Trophoblast cell (in vitro differentiated cells and primary cell): ENCODE measurements at regions not wholly inside any gene's neighbourhood (a gene's known extent, or its start where the extent isn't known, plus 50 kb on each side); places are given as distances from the start of the nearest gene placed in this dataset.

Source experiments
- DNase-seq, 2 donors: peaks; one replicate each; pipeline ENCODE4 v3.0.0-alpha.2; 2016
- H2AFZ ChIP-seq: 2 replicates; pipeline ENCODE4 v1.6.1; 2013; ENCODE audit warnings: low read length, moderate library complexity, mild to moderate bottlenecking; ENCODE audit not compliant: insufficient read depth, poor library complexity
- H2AK5ac ChIP-seq: 2 replicates; pipeline ENCODE4 v1.6.1; 2013; ENCODE audit warnings: mild to moderate bottlenecking, low read length
- H2BK120ac ChIP-seq: 2 replicates; pipeline ENCODE4 v1.6.1; 2013; ENCODE audit warnings: low read length, mild to moderate bottlenecking, moderate library complexity; ENCODE audit not compliant: insufficient read depth, poor library complexity
- H2BK12ac ChIP-seq: 2 replicates; pipeline ENCODE4 v1.6.1; 2013; ENCODE audit warnings: mild to moderate bottlenecking, low read length, moderate library complexity
- H2BK5ac ChIP-seq: 2 replicates; pipeline ENCODE4 v1.6.1; 2013; ENCODE audit warnings: low read length, low read depth, moderate library complexity, mild to moderate bottlenecking; ENCODE audit not compliant: poor library complexity
- H3K14ac ChIP-seq: 2 replicates; pipeline ENCODE4 v1.6.1; 2013; ENCODE audit warnings: mild to moderate bottlenecking, low read length
- H3K18ac ChIP-seq: 2 replicates; pipeline ENCODE4 v1.6.1; 2013; ENCODE audit warnings: mild to moderate bottlenecking, low read length
- H3K23ac ChIP-seq: 2 replicates; pipeline ENCODE4 v1.6.1; 2013; ENCODE audit warnings: low read length
- H3K27ac ChIP-seq: 2 replicates; pipeline ENCODE4 v1.5.1; 2013; ENCODE audit warnings: low read depth, mild to moderate bottlenecking, inconsistent platforms, low read length, moderate library complexity
- H3K27me3 ChIP-seq: 2 replicates; pipeline ENCODE4 v1.6.1; 2013; ENCODE audit warnings: inconsistent platforms, mild to moderate bottlenecking, low read length, moderate library complexity; ENCODE audit not compliant: insufficient read depth
- H3K36me3 ChIP-seq, 2 experiments: 1 replicate in 1 of 2; 2 replicates in 1 of 2; pipeline ENCODE4 v1.6.1; 2013; ENCODE audit warnings: low read length in 2 of 2, mild to moderate bottlenecking in 2 of 2, moderate library complexity in 1 of 2; ENCODE audit not compliant: insufficient read depth in 2 of 2, control insufficient read depth in 1 of 2
- H3K4ac ChIP-seq: 2 replicates; pipeline ENCODE4 v1.6.1; 2013; ENCODE audit warnings: low read depth, mild to moderate bottlenecking, low read length, moderate library complexity
- H3K4me1 ChIP-seq, 2 experiments: 1 replicate in 1 of 2; 2 replicates in 1 of 2; pipeline ENCODE4 v1.6.1; 2013; ENCODE audit warnings: low read length in 2 of 2, mild to moderate bottlenecking in 2 of 2, moderate library complexity in 1 of 2; ENCODE audit not compliant: insufficient read depth in 2 of 2, control insufficient read depth in 1 of 2
- H3K4me2 ChIP-seq: 2 replicates; pipeline ENCODE4 v1.6.1; 2013; ENCODE audit warnings: inconsistent platforms, mild to moderate bottlenecking, low read length, moderate library complexity
- H3K4me3 ChIP-seq: 2 replicates; pipeline ENCODE4 v1.5.1; 2013; ENCODE audit warnings: mild to moderate bottlenecking, low read depth, low read length, inconsistent platforms
- H3K79me1 ChIP-seq: one replicate; pipeline ENCODE4 v1.6.1; 2013; ENCODE audit warnings: low read length
- H3K79me2 ChIP-seq: 2 replicates; pipeline ENCODE4 v1.6.1; 2013; ENCODE audit warnings: low read length, mild to moderate bottlenecking; ENCODE audit not compliant: control insufficient read depth, insufficient read depth, poor library complexity
- H3K9ac ChIP-seq: 2 replicates; pipeline ENCODE4 v1.6.1; 2013; ENCODE audit warnings: mild to moderate bottlenecking, low read length
- H3K9me3 ChIP-seq: 2 replicates; pipeline ENCODE4 v1.6.1; 2013; ENCODE audit warnings: low read depth, mild to moderate bottlenecking, control low read depth, inconsistent platforms, low read length; ENCODE audit not compliant: insufficient read depth
- H4K12ac ChIP-seq: 2 replicates; pipeline ENCODE4 v1.6.1; 2013; ENCODE audit warnings: low read depth, mild to moderate bottlenecking, low read length, moderate library complexity
- H4K8ac ChIP-seq: 2 replicates; pipeline ENCODE4 v1.6.1; 2013; ENCODE audit warnings: low read depth, mild to moderate bottlenecking, low read length, moderate library complexity
- H4K91ac ChIP-seq: one replicate; pipeline ENCODE4 v1.6.1; 2013; ENCODE audit warnings: low read depth, mild to moderate bottlenecking, low read length, moderate library complexity
- WGBS: extraction: QIAGEN DNeasy Blood & Tissue Kit; methylation state at CpG from one replicate; pipeline ENCODE4 v1.1.7; 2013; ENCODE audit warnings: missing lambda C conversion rate; ENCODE audit not compliant: insufficient read length, insufficient coverage; ENCODE audit errors: extremely low coverage; 5-methylcytosine and 5-hydroxymethylcytosine counted together

DNA sequence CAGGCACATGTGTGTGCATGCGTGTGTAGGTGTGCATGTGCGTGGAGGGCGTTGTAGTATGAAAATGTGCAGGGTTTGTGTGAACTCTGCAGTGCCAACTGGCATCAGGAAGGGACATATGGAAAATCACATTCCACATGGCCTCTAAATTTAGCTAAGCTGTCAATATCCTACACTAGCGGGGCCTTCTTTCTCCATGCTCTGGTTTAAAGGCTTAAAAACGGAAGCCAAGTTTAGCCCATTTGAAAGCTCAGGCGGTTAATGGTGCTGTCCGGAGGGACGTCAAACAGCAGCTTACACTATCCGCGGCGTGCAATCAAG lies 144.1 kb upstream of the NOCT start:
- Histone ChIP-seq H2AFZ (no peak overlapping the region), H4K91ac (no peak overlapping the region), H3K79me1 (peaks cover 2% of the 10 kb centered on the region), H3K4me1 (peaks cover 6 to 8% of the 10 kb centered on the region in 2 experiments), H4K8ac (no peak overlapping the region), H3K79me2 (no peaks in the 10 kb centered on the region), H3K4me2 (no peak overlapping the region), H3K36me3 (no peaks in the 10 kb centered on the region), H3K18ac (no peak overlapping the region), H3K27me3 (no peaks in the 10 kb centered on the region), H3K14ac (no peak overlapping the region), H3K9me3 (peaks cover 3% of the 10 kb centered on the region), H2BK120ac (no peak overlapping the region), H3K9ac (no peak overlapping the region), H3K27ac (no peak overlapping the region), H2AK5ac (no peak overlapping the region), H3K4me3 (no peak overlapping the region), H3K23ac (no peak overlapping the region), H3K4ac (no peak overlapping the region), H2BK5ac (no peak overlapping the region), H2BK12ac (no peak overlapping the region), H4K12ac (no peak overlapping the region)
- no peak for DNase-seq
- WGBS: no CpG with 5 or more reads among the region's 11 CpGs

DNA sequence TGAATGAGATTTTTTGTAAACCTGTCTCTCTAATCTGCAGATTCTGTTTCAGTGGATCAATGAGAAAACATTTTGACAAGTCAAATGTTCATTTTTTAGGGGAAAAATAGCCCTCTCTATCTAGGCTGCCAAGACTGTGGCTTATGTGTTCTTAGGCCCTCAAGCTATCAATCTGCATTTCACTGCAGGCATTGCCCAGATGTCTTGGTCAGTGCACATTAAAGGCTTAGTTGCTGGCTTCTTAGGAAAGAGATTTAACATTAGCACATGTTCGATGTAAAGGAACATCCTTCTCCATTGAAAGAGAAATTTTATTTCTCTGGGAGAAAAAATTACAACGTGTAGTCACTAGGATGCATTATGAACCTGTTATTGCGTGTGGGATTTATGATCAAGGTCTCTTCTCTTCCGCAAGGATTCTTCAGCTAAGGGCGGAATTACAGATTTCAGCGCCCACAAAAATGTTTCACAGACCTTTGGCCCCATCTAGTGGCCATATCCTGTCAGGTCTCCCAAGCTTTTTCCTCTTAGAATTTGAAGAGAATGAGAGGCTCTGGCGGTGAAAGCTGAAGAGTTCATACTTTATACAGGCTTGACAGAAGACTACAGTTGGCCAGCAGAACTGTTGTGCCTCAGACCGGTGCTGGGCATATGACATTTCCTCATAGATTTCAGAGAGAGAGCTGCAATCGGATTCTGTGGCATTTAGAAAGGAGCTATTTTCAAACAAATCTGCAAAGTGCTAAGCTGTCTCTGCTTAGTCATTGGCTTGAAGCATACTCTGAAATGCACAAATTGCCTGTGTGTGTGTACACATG lies 144.6 kb upstream of the NOCT start:
- no peaks in the 10 kb centered on the region for H3K27me3 ChIP-seq
- no CpG with 5 or more reads among the region's 9 CpGs for WGBS
- H4K8ac ChIP-seq: no peak overlapping the region
- H2BK5ac ChIP-seq: no peak overlapping the region
- no peak overlapping the region for H2BK12ac ChIP-seq
- no peak overlapping the region for H3K4me3 ChIP-seq
- no peak overlapping the region for H3K4me2 ChIP-seq
- H2AFZ ChIP-seq: no peak overlapping the region
- no peaks in the 10 kb centered on the region for H3K79me2 ChIP-seq
- H3K4ac ChIP-seq: no peak overlapping the region
- no peak overlapping the region for H3K23ac ChIP-seq
- no peak overlapping the region for H3K18ac ChIP-seq
- no peaks in the 10 kb centered on the region for H3K36me3 ChIP-seq
- no peak overlapping the region for H2BK120ac ChIP-seq
- peaks cover 3% of the 10 kb centered on the region for H3K9me3 ChIP-seq
- no peak overlapping the region for H3K27ac ChIP-seq
- no peak overlapping the region for H3K14ac ChIP-seq
- peaks cover 3 to 4% of the 10 kb centered on the region in 2 experiments for H3K4me1 ChIP-seq
- peak; percentile 52 to 90 for DNase-seq
- H3K9ac ChIP-seq: no peak overlapping the region
- H4K12ac ChIP-seq: no peak overlapping the region
- peaks cover 2% of the 10 kb centered on the region for H3K79me1 ChIP-seq
- H4K91ac ChIP-seq: no peak overlapping the region
- no peak overlapping the region for H2AK5ac ChIP-seq

DNA sequence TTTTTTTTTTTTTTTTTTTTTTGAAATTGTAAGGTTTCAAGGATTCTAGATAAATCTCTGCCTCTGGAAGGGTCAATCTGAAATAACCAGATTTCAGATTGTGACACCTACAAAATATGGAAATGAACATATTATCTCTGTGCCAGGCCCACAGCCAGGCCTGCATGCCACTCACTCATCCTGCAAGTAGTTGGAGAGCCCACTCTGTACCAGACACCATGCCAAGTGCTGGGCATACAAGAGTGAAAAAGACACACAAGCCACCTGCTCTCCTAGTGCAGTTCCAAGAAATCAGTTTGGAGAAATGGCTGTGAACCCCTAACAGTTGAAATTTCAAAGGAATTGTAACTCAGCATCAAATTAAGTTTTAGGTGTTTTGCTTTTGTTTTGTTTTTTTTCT lies 145.9 kb upstream of the NOCT start:
- Histone ChIP-seq H3K4me2 (no peak overlapping the region), H2AFZ (no peak overlapping the region), H3K4ac (no peak overlapping the region), H2BK12ac (no peak overlapping the region), H3K14ac (no peak overlapping the region), H3K27ac (no peak overlapping the region), H3K9ac (no peak overlapping the region), H2BK5ac (no peak overlapping the region), H3K9me3 (peaks cover 3% of the 10 kb centered on the region), H2AK5ac (no peak overlapping the region), H2BK120ac (no peak overlapping the region), H3K79me1 (no peaks in the 10 kb centered on the region), H3K79me2 (no peaks in the 10 kb centered on the region), H3K4me3 (no peak overlapping the region), H4K12ac (no peak overlapping the region), H3K18ac (no peak overlapping the region), H3K4me1 (no peaks in the 10 kb centered on the region), H3K23ac (no peak overlapping the region), H3K27me3 (no peaks in the 10 kb centered on the region), H4K91ac (no peak overlapping the region), H3K36me3 (no peaks in the 10 kb centered on the region), H4K8ac (no peak overlapping the region)
- DNase-seq: no peak

DNA sequence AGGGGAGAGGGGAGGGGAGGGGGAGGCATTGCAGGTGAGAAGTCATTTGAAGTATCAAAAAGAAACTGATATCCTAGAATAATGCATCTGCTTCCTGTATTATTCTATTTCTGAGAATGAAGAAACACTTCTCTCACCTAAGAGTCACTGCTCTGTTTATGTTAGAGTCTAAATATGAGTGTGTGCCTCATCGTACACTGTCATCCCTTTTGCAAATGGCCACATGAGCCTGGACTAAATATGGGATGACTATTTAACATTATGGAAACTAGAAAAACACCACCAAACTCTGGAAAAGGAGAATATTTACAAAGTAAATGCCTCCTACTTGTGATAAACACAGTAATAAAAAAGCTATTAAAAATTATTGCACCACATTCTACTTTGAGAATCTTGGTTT lies 146.4 kb upstream of the NOCT start:
- DNase-seq: no peak
- H2BK5ac ChIP-seq: no peak overlapping the region
- H4K8ac ChIP-seq: no peak overlapping the region
- H3K4me3 ChIP-seq: no peak overlapping the region
- H3K23ac ChIP-seq: no peak overlapping the region
- no peaks in the 10 kb centered on the region for H3K79me1 ChIP-seq
- no peak overlapping the region for H4K91ac ChIP-seq
- H3K18ac ChIP-seq: no peak overlapping the region
- no peak overlapping the region for H3K14ac ChIP-seq
- H3K27ac ChIP-seq: no peak overlapping the region
- no peak overlapping the region for H3K4ac ChIP-seq
- H2BK120ac ChIP-seq: no peak overlapping the region
- no peak overlapping the region for H2BK12ac ChIP-seq
- H4K12ac ChIP-seq: no peak overlapping the region
- no peaks in the 10 kb centered on the region for H3K36me3 ChIP-seq
- WGBS: no CpG with 5 or more reads among the region's 1 CpG
- H3K4me1 ChIP-seq: no peaks in the 10 kb centered on the region
- H3K79me2 ChIP-seq: no peaks in the 10 kb centered on the region
- H2AFZ ChIP-seq: no peak overlapping the region
- H3K9ac ChIP-seq: no peak overlapping the region
- no peak overlapping the region for H2AK5ac ChIP-seq
- H3K27me3 ChIP-seq: no peaks in the 10 kb centered on the region
- H3K9me3 ChIP-seq: peaks cover 3% of the 10 kb centered on the region
- H3K4me2 ChIP-seq: no peak overlapping the region
